ENCODE measurements at regions not wholly inside any gene's neighbourhood (a gene's known extent, or its start where the extent isn't known, plus 50 kb on each side); places are given as distances from the start of the nearest gene placed in this dataset.
A peak's percentile ranks its signal among the peaks of the same experiment; 100 is the strongest.

DNA sequence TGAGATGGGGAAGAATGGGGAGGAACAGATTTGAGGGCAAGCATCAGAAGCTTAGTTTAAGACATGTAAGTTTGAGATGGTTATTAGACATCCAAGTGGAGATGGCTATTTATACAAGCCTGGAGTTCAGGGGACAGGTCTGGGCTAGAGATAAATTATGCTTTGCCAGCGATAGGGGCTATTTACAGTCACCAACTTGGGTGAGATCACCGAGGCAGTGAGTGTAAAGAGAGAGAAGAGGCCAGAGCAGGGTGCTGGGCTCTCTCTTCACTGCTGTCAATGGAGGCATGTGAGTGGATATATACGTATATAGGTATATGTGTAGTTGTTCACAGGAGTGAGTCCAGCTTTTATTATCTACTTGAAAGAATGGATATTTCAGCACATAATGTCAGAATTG lies 81.0 kb downstream of the QPCT start:
- DNase-seq, result no peak

DNA sequence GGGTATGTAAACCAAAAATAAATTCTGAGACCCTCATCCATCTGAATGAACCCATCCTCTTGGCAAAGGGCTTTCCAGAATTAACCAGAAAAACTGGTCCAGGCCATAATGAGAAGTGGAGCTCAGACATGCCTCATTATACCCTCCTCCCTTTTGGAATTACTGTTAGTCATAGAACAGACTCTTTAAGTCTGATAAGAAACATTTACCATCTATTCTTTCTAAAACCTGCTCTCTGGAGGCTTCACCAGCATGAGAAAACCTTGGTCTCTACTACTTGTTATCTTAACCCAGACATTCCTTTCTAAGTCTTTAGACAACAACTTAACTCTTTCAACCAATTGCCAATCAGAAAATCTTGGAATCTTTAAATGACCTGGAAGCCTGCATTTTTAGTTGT lies 82.8 kb downstream of the QPCT start:
- DNase-seq, result no peak

DNA sequence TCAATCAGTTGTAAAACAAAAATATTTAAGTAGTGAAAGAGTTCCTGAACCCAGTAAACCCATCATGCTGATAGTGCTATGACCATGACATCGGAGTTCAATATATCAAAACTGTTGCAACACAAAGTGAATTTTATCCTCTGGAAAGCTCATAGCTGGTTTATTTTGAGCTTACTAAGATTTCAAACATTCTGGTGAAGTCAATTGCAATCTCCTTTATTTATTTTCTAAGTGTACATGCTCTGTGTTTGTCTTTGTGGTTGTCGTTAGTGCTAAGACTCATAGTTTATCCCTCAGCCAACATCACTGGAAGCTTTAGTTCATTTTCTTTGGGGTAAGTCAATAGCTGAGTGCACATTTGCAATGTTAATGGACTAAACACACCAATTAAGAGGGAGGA lies 91.9 kb downstream of the QPCT start:
- no peak for DNase-seq

DNA sequence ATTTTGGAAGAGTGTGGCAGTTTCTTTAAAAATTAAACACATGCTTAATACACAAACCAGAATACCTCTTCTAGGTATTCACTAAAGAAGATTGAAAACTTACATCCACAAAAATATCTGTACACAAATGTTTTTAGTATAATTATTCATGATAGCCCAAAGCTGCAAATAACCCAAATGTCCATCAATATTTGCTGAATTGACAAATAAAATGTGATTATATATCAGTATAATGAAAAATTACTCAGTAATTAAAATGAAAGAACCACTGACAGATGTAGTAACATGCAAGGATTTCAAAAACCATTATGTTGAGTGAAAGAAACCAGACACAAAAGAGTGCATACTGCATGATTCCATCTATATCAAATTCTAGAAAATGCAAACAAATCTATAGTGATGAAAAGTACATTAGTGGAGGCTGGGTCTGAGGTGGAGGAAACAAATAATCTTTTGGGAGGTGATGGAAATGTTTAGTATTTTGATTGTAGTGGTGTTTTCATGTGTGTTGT lies 94.8 kb downstream of the QPCT start:
- no peak for DNase-seq

DNA sequence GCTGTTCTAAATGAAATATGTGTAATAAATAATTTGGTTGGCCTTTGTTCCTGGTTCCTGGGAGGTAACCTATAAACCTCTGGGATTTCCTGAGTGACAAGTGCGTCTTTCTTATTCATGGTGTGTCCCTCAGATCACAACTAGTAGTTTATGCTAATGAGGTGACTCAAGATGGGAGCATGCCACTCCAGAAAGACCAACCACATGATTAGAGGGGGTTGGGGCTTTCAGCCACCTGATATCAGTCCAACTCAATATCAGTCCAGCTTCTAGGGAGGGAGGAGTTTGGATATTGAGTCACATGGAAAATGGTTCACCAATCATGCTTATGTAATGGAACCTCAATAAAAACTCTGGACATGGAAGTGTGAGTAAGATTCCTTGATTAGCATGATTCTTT lies 96.6 kb downstream of the QPCT start:
- DNase-seq, result no peak

GRCh38 chr2:37443082-37443481 lies 98.7 kb downstream of the QPCT start:
- no peak for DNase-seq

GRCh38 chr2:37447446-37447845 lies 103.0 kb downstream of the QPCT start:
- DNase-seq, result no peak

GRCh38 chr2:37448342-37449120 lies 104.1 kb downstream of the QPCT start:
- no peak for DNase-seq

- no peak for DNase-seq
These were observed 105.4 kb downstream of the QPCT start for GRCh38 chr2:37449761-37450296.

DNA sequence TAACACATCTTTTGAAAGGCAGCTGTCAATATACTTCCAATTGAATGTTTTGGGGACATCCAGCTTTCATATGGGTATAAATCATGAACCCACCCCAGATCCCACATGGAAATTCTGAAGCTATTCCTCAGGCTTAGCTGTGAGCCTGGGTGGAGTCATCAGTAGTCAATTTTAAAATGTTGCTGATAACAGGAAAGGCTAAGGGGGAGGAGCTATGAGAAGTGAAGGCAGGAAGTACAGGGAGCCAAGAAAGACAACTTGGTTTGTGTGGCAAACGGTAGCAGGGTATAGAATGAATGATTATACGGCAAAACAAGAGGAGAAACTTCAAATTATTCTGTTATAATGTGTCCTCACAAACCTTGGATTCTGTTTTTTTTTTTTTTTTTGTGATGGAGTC lies 108.6 kb downstream of the QPCT start:
- DNase-seq, result no peak

DNA sequence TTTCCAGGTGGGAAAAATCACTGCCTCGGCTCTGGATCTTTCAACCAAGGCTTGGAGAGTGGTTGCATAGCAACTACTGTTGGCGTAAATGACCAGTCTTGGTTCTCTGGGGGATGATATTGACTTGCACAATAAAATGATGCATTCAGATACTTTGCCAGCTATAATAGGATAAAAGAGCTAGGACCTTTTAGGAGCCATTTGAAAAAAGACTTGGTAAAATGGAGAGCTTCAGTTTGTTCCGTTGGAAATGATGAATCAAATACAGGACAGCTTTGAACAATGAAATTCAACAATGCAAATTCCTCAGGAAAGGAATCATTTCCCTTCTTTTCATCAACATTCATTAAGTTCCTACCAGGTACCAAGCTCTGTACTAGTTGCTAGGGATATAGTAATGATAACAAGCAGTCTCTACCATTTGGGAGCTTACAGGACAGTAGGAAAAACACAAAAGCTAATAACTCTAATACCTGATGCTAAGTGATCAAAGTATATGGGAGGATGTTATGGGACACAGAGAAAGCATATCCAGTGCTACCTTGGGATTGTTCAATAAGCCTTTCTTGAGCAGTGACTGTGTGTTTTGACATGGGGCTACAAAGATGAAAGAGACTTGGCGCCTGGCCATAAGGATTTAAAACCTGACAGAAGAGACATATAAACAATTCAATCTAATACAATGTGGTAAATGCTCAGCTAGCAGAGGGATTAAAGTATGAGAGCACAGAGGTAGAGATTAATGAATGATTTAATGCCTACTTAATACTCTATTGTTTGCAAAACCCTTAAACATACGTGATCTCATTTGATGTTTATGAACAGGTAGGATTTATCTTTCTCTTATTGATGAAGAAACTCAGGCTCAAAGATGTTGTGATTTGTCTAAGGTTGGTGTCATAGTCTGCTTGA lies 110.7 kb downstream of the QPCT start:
- DNase-seq, result no peak

DNA sequence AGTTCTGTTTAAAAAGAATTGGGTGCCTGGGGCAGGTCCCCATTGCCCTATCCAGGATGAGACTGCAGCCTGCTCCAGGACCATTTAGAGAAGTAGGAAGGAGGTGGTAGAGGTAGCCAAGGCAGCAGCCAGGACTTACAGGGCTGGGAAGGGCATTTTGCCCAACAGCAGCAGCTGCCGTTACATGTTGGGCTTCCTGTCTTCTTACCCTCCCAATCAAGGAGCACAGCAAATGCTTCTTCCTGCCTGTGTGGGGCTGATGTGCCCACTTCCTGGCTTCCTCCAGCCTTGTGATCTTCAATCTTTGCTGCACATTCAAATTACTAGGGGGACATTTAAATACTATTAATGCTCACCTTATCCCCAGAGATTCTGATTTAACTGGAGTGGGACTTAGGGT lies 112.0 kb downstream of the QPCT start:
- DNase-seq, result peak; percentile 20

- no peak for DNase-seq
These were observed 113.0 kb downstream of the QPCT start for GRCh38 chr2:37457401-37457901.

DNA sequence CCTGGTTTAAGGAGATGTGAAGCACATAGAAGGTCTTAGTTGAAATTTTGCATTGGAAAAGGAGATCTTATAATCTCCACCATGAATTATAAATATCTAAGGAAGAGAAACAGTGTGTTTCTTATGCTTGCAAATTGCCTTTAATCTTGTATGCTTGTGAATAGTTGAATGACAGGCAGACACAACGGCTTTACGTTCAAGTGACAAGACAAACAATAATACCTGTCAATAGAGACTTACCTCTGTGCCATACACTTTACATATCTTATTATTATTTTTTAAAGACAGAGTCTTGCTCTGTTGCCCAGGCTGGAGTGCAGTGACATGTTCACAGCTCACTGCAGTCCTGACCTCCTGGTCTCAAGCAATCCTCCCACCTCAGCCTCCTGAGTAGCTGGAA lies 113.7 kb downstream of the QPCT start:
- no peak for DNase-seq

DNA sequence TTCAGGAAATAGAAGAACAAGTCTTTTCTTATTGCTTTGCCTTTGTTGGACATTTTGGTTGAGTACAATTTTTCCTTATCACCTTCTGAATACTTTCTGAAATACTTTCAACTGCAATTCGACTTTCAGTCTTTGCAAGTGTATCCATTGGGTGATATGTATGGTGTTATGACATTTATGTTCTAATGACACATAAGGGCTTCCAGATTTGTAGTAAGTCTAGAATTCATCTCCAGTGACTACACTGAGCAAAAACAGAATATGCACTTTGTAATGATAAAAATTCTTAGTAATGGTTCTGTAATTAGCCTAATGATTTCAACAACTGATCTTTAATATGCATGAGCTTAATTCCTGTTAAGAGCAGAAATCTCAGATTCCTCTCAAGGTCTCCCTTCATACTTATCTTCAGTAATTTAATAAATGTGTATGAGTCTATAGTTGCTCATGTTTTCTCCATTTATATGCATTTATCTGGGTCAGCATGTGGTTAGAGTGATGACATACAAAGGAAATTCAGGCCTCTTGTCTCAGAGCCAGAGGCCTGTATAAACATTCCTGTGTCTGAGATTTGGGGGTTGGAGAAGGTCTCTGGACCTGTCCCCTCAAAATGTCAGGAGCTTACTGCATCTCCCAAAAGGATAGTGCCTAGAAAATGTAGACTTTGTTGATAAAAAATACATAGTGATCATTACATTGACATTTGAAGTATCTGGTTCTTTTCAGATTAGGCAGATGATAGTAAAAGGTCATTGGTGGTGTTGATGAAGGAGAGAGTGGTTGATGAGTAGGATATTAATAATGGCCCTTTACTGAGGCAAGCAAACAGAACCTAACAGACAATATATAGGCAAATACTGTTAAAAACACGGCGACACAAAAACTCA lies 114.9 kb downstream of the QPCT start:
- no peak for DNase-seq

DNA sequence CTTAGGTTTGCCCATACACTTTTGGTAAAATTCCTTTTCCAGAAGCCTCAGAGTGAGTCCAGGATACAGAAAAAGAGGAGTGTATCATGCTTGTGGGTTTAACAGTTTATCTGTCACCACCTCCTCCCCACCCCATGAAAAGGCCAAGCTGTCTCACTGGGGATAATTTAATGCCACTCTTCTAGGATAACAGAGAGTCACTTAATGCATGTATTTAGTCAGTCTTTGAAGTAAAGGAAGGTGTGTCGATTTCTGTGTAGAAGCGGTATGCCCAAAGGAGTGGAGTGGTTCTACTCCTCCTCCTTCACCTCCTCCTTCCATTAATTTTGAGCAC lies 116.4 kb downstream of the QPCT start:
- DNase-seq, result no peak

GRCh38 chr2:37464067-37464466 lies 119.6 kb downstream of the QPCT start:
- DNase-seq, result no peak

DNA sequence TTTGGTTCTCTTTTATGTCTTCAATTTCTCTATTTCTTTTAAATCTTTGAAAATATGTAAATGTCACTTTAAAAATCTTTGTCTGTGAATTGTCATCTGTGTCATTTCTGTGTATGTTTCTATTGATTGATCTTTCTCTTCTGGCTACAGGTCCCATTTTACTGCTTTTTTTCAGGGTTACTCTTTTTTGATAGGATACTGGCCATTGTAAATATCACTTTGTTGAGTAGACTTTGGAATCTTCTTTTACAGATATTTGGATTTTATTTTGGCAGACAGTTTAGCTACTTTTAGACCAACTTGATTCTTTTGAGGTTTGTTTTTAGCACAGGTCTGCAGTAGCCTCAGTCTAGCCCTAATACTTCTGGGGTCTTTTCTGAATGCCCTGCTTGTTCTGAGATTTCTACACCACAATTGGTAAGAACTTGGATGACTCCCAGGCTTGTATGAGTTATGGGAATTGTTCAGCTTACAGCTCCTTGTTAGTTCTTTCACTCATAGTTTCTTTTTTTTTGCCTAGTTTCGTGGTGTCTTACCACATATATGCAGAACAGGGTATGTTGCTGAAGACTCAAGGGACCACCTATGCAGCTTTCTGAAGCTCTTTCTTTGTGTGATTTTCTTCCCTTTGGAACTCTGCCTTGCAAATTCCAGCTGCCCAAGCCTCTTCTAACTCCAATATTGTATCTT lies 122.2 kb downstream of the QPCT start:
- DNase-seq, result no peak

DNA sequence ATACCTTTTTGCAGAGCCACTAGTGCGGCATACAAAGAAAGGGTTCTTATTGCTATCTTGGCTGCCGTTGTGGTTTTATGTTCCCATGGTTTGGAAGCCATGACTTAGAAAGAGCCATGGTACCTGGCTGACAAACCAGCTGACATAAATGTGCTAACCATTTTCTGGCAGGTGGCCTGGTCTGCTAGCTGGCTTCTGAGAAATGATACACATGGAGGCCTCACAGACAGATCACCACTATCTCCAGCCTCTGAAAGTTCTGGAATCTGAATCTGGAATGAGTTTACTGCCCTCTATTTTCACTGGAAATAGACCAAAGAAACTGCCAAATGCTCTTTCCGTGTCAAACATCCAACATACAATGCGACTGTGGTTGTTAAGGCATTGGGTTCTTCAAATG lies 123.7 kb downstream of the QPCT start:
- DNase-seq, result no peak

DNA sequence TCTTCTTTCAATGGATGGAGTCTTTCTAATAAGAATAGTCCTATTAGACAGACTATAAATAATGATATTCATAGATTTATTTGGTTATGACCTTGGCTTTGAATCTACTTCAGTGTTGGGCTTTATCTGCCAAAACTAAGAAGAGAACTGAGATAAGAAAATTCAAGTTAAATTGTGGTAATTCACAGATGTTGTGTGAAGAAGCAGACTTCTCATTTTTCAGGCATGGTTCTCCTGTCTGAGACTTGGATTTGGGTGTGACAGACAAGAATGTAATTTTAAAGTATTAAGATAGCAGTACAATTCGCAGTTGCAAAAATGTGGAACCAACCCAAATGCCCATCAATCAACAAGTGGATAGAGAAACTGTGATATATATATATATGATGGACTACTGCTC lies 124.7 kb downstream of the QPCT start:
- no peak for DNase-seq

DNA sequence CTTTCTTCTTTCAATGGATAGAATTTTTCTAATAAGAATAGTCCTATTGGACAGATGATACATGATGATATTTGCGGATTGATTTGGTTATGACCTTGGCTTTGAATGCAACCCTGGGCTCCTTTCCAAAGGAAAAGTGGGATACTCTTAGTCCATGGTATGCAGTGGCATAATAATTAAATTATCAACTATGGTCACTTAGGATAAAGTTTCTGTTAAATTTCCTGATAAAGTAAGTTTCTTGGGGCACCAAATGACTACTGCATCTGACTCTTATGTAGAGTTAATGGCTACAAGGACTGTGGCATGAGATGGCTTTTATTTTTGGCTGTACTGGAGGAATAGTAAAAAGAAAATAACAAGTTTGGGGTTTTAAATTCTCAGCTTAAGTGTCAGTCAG lies 126.7 kb downstream of the QPCT start:
- DNase-seq, result no peak

DNA sequence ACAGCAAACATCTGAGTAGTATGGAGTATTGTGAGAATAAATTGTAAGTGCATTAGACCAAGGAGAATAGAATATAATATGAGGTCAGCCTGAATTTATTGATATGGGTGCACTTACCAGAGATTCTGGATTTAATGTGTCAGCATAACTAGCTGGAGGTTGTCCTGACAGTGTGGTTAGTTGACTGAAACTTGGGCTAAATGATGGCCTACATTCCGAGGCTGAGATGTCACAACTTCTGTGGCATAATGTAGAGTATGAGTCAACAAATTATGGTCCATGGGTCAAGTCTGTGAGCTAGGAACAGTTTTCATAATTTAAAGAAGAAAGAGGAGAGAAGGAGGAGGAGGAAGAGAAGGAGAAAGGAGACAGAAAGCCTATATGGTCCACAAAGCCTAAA lies 127.6 kb downstream of the QPCT start:
- DNase-seq, result no peak
